ENCODE measurements at regions not wholly inside any gene's neighbourhood (a gene's known extent, or its start where the extent isn't known, plus 50 kb on each side); places are given as distances from the start of the nearest gene placed in this dataset.
"Not testable (repeated sequence)": the region's sequence is repeated elsewhere in the genome, so short reads cannot be mapped to it uniquely, and the experiment has no call there.

DNA sequence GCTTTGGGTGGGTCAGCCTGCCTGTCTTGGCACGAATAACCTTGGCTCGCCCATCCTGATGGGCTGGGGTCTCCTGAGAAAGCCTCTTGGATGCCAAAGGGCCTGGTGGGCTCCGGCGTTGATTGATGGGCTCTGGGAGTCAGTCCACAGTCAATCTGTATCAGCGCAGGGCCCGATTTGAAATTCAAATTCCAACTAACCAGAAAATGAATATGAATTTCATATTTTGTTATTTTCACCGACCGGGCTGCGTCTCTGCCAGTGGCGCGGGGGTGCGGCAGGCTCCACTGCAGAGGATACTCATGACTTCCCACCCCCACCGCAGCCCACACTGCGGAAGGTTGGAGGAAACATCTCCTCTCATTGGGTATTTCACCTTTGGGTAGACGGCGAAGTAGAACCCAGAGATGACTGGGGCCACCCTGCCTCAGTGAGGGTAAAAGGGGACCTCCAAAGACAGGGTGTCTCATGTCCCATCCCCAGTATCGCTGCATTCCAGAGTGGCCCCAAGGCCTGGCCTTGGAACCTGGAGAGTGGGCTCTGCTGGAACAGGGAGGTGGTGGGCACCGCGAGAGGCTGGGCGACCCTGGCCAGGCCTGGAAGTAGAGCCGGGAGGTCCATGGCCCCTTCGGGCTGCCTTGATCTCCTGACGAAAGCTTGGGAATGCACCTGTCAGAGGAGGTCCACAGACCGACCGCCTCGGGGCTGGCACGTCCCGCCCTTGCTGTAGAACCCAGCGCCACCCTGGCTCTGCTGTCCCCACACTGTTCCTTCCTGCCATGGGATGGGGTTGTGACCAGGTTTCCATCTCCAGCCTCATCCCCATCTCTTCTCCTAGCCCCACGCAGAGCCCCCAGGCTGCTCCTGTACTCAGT, 54.8 kb upstream of the SORCS2 start:
- TF ChIP-seq, protein P1, sequence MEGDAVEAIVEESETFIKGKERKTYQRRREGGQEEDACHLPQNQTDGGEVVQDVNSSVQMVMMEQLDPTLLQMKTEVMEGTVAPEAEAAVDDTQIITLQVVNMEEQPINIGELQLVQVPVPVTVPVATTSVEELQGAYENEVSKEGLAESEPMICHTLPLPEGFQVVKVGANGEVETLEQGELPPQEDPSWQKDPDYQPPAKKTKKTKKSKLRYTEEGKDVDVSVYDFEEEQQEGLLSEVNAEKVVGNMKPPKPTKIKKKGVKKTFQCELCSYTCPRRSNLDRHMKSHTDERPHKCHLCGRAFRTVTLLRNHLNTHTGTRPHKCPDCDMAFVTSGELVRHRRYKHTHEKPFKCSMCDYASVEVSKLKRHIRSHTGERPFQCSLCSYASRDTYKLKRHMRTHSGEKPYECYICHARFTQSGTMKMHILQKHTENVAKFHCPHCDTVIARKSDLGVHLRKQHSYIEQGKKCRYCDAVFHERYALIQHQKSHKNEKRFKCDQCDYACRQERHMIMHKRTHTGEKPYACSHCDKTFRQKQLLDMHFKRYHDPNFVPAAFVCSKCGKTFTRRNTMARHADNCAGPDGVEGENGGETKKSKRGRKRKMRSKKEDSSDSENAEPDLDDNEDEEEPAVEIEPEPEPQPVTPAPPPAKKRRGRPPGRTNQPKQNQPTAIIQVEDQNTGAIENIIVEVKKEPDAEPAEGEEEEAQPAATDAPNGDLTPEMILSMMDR (IDR thresholded peaks at IDR 0.05; ENCODE audit: low read depth, low read length, missing control alignments) = no peak
- in situ Hi-C loops (cut with HindIII; ENCODE audit: low sequenced_read_pairs) = no loop called here

DNA sequence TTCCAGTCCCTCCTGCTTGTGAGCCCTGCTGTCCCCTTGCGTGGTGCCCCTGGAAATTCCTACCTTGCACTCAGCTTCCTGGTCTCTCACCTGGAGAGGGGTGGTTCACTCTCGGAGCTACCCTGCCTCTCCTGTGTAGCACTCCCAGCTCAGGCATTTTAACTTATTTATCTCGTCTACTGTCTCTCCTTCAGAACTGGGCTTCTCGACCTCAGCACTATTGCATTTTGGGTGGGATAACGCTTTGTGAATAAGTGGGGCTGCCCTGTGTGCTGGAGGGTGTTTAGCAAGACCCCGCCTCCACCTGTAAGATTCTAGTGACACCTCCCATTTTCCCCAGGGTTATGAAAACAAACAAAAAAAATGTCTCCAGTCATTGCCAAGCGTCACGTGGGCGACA, 56.0 kb upstream of the SORCS2 start:
- no peak overlapping the region for H3K4me3 ChIP-seq (ENCODE audit: low read depth, low read length)
- in situ Hi-C loops (cut with HindIII; ENCODE audit: low sequenced_read_pairs) = no loop called here
- TF ChIP-seq, protein P1 (IDR thresholded peaks at IDR 0.05; ENCODE audit: low read depth, low read length, missing control alignments) = no peak
- no peak for DNase-seq (ENCODE audit: low read depth)

More for the DNA sequence above, 54.8 kb upstream of the SORCS2 start:
- DNase-seq (ENCODE audit: low read depth) = no peak
- H3K4me3 ChIP-seq (ENCODE audit: low read depth, low read length) = no peak overlapping the region

DNA sequence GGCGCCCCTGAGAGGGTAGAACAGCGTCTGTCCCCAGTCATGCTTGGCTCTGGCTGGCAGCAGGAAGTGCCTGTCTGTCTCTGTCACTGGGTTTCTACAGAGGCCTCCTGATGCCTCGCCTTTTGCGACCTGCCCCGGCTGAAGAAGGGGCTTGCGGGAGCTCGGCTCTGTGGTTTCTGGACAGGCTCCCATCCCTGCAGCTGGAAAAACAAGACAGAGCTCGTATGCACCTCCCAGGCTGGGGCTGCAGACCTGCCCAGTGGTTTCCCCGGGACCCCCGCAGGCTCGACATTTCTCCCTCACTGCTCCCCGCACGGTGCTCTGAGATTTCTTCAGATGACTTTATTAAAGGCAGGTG, 57.0 kb upstream of the SORCS2 start:
- in situ Hi-C loops (cut with HindIII; ENCODE audit: low sequenced_read_pairs) = no loop called here
- TF ChIP-seq, protein P1 (IDR thresholded peaks at IDR 0.05; ENCODE audit: low read depth, low read length, missing control alignments) = no peak
- H3K4me3 ChIP-seq (ENCODE audit: low read depth, low read length) = no peak overlapping the region
- peak; percentile 65 for DNase-seq (ENCODE audit: low read depth)

DNA sequence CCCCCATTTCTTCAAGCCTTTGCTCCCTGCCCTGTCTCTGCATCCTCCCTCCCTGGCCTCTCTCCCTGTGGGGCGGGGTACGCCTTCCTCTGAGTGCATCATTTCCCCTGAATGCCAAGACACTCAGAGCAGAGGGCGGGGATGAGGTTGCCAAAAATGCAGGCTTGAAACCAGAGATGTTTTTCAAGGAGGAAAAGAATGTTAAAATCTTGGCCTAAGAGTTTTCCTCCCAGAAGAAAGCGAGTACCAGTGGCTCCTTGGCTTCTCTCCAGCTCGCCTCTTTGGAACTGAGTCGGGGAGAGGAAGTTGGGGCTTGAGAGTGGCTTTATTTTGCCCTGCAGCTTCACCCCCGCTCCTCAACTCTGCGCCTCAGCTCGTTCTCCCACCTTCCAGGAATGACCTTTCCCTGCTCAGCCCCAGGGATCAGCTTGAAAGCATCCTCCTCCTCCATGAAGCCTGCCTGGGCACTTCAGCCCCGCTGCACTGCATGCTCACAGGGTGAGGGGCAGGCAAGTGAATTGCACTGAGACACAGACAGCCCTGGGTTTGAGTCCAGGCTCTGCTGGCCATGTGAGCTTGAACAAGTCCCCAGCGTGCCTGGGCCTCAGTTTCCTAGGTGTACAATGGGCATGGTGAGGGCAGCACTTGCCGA, 57.5 kb upstream of the SORCS2 start:
- in situ Hi-C loops (cut with HindIII; ENCODE audit: low sequenced_read_pairs) = no loop called here
- DNase-seq (ENCODE audit: low read depth) = peak; percentile 89
- TF ChIP-seq, protein P1 (IDR thresholded peaks at IDR 0.05; ENCODE audit: low read depth, low read length, missing control alignments) = no peak
- H3K4me3 ChIP-seq (ENCODE audit: low read depth, low read length) = no peak overlapping the region

DNA sequence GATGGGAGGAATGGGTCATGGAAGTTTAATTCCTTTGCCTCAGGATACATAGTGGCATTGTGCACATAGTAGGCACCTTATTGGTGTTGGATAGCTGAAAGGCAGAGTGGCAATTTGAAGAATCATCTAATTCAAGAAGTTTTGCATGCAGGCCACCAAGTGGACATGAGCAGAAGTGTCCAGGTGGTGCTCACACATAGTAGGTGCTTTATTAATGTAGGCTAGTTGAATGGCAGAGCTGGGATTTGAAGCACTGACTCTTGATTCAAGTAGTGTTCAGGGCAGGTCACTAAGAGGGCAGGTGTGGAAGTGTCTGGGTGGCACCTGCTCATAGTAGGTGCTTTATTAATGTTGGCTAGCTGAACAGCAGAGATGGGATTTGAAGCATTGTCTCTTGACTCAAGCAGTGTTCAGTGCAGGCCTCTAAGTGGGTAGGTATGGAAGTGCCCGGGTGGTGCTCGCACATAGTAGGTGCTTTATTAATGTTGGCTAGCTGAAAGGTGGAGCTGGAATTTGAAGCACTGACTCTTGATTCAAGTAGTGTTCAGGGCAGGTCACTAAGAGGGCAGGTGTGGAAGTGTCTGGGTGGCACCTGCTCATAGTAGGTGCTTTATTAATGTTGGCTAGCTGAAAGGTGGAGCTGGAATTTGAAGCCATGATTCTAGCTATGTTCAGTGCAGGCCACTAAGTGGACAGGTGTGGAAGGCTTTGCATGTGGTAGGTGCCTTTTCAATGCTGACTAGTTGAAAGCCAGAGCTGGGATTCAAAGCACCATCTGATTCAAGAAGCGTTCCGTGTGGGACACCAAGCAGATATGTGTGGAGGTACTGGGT, 58.3 kb upstream of the SORCS2 start:
- in situ Hi-C loops (cut with HindIII; ENCODE audit: low sequenced_read_pairs); DNase-seq (ENCODE audit: low read depth); H3K4me3 ChIP-seq (ENCODE audit: low read depth, low read length): not testable (repeated sequence)

DNA sequence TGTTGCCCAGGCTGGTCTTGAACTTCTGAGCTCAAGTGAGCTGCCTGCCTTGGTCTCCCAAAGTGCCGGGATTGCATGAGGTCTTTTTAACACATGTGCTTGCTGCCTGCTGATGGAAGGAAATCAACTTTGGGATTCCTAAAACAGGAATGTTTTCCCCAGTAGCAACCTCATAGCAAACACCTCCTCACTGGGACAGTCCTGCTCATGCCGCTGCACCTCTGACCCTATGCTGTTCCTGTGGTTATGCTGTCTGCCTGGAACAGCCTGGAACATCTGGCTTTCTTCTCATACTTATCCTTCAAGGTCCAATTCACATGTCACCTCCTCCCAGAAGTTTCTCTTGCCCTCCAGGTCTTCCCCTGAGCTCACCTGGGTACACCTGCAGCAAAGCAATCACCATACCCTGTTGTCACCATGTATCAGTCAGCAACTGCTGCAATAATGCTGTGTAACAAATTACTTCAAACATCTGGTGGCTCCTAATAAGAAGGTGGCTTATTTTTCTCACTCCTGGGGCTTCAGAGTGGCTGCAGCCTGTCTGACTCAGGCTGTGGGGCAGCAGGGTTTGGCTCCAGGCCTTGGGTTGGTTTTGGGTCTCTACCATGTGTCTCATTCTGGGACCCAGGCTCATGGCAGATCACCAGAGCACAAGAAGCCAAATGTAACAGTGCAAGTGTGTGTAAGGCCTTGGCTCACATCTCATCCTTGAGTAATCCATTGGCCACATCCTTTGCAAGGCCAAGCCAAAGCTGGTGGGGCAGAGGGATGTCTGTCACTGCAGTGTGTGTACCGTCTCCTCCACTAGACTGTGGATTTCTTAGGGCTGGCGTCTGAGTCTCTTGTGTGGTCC, 59.4 kb upstream of the SORCS2 start:
- in situ Hi-C loops (cut with HindIII; ENCODE audit: low sequenced_read_pairs) = no loop called here
- TF ChIP-seq, protein P1 (IDR thresholded peaks at IDR 0.05; ENCODE audit: low read depth, low read length, missing control alignments) = no peak

More for the DNA sequence above, 59.4 kb upstream of the SORCS2 start:
- H3K4me3 ChIP-seq (ENCODE audit: low read depth, low read length) = no peak overlapping the region
- no peak for DNase-seq (ENCODE audit: low read depth)

All from astrocyte of the cerebellum (primary cell).